Upper lobe of right lung (tissue), 1 donor: ENCODE measurements at regions not wholly inside any gene's neighbourhood (a gene's known extent, or its start where the extent isn't known, plus 50 kb on each side); places are given as distances from the start of the nearest gene placed in this dataset.
"Not testable (repeated sequence)": the region's sequence is repeated elsewhere in the genome, so short reads cannot be mapped to it uniquely, and the experiment has no call there.

Source experiments
- ATAC-seq: fragments of 200-7000 bp; cut with Tn5 transposase; one replicate; pipeline ENCODE4 v1.9.1; 2020; ENCODE audit warnings: mild to moderate bottlenecking, moderate library complexity
- DNase-seq: peaks from one replicate; pipeline ENCODE4 v3.0.0-alpha.2; 2020
- H3K27ac ChIP-seq: fragments of 200-600 bp; one replicate; pipeline ENCODE4 v1.8.0; 2022
- H3K27me3 ChIP-seq: fragments of 200-600 bp; one replicate; pipeline ENCODE4 v1.8.0; 2022; ENCODE audit warnings: mild to moderate bottlenecking
- H3K36me3 ChIP-seq: fragments of 200-600 bp; one replicate; pipeline ENCODE4 v1.8.0; 2022
- H3K4me1 ChIP-seq: fragments of 200-600 bp; one replicate; pipeline ENCODE4 v1.8.0; 2022
- H3K4me3 ChIP-seq: fragments of 200-600 bp; one replicate; pipeline ENCODE4 v1.8.0; 2022; ENCODE audit warnings: mild to moderate bottlenecking
- H3K9me3 ChIP-seq: fragments of 200-600 bp; one replicate; pipeline ENCODE4 v1.8.0; 2022
- intact Hi-C: fragments of 100-400 bp; cut with DNase I; formaldehyde crosslinking; loops from one replicate; pipeline ENCODE4 v1.11.0; 2022
- TF ChIP-seq, protein P1 (sequence below): fragments of 200-600 bp; IDR thresholded peaks from one replicate; pipeline ENCODE4 v1.8.0; 2022; ENCODE audit warnings: antibody characterized with exemption
- donor health status: DM: no; HTN: yes; CAD: no; lungs with severe emphysema.

DNA sequence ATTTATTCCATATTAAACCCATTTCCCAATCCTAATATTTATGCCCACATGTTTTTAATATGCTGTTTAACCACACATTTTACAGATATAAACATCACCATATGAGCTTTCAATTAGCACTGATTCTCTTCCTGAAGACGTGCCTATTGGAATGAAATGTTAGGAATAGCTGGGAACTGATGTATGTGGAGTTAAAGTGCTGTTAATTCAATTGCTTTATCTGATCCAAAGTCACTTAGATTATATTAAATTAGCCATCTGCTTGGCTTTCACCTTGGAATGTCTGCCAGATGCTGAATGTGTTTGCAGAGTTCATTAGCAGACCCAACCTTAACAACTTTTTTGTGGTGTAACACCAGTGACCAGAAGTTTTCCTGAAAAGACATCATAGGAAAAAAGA, 942.9 kb upstream of the KLHL29 start:
- H3K27ac ChIP-seq, result no peak overlapping the region
- intact Hi-C loops, result no loop called here
- DNase-seq (no peak), ATAC-seq (no peak)
- TF ChIP-seq, protein P1, sequence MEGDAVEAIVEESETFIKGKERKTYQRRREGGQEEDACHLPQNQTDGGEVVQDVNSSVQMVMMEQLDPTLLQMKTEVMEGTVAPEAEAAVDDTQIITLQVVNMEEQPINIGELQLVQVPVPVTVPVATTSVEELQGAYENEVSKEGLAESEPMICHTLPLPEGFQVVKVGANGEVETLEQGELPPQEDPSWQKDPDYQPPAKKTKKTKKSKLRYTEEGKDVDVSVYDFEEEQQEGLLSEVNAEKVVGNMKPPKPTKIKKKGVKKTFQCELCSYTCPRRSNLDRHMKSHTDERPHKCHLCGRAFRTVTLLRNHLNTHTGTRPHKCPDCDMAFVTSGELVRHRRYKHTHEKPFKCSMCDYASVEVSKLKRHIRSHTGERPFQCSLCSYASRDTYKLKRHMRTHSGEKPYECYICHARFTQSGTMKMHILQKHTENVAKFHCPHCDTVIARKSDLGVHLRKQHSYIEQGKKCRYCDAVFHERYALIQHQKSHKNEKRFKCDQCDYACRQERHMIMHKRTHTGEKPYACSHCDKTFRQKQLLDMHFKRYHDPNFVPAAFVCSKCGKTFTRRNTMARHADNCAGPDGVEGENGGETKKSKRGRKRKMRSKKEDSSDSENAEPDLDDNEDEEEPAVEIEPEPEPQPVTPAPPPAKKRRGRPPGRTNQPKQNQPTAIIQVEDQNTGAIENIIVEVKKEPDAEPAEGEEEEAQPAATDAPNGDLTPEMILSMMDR, result no peak
- no peaks in the 10 kb centered on the region for H3K9me3 ChIP-seq
- no peaks in the 10 kb centered on the region for H3K36me3 ChIP-seq
- no peak overlapping the region for H3K4me3 ChIP-seq
- no peaks in the 10 kb centered on the region for H3K4me1 ChIP-seq
- H3K27me3 ChIP-seq, result no peaks in the 10 kb centered on the region

DNA sequence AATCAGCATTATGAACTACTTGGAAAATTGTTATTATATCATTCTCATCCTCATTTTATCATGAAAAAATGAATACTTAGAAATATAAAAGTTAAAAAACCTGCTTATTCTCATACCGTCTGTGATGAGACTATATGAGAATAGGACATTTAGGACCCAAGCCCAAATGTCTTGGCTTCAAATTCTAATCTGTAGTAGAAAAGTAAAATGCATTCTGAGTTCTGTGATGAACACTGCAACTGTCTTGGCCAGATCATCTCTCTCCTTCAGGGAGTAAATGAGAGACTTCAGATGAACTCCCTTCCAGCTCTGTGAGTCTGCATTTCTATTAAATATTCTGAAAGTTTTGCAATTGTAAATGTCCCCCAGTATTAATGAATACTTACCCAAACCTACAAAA, 940.7 kb upstream of the KLHL29 start:
- Histone ChIP-seq H3K27ac (no peak overlapping the region), H3K4me1 (no peaks in the 10 kb centered on the region), H3K36me3 (no peaks in the 10 kb centered on the region), H3K27me3 (no peaks in the 10 kb centered on the region), H3K4me3 (no peak overlapping the region), H3K9me3 (no peaks in the 10 kb centered on the region)
- ATAC-seq (no peak), DNase-seq (no peak)
- intact Hi-C loops, result no loop called here
- TF ChIP-seq, protein P1, result no peak

DNA sequence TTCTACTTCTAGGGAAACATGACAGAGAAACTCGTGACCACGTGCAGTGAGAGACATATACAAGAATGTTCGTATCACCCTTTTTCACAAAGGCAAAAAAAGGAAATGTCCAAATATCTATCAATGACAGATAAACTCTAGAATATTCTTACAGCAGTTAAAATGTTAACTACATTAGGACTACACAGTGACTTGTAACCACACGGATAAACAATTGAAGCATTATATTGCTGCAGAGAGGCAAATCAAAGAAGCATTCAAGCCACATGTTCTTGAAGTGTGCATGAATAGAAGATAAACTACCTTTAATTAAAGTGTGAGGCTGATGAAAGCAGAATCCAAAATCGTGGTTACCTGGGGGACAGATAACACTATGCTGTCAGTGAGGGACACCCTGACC, 935.3 kb upstream of the KLHL29 start:
- Histone ChIP-seq H3K27me3 (no peaks in the 10 kb centered on the region), H3K9me3 (no peaks in the 10 kb centered on the region), H3K4me1 (no peaks in the 10 kb centered on the region), H3K27ac (no peak overlapping the region), H3K36me3 (no peaks in the 10 kb centered on the region), H3K4me3 (no peak overlapping the region)
- intact Hi-C loops, result no loop called here
- ATAC-seq (no peak), DNase-seq (no peak)
- TF ChIP-seq, protein P1, result no peak

DNA sequence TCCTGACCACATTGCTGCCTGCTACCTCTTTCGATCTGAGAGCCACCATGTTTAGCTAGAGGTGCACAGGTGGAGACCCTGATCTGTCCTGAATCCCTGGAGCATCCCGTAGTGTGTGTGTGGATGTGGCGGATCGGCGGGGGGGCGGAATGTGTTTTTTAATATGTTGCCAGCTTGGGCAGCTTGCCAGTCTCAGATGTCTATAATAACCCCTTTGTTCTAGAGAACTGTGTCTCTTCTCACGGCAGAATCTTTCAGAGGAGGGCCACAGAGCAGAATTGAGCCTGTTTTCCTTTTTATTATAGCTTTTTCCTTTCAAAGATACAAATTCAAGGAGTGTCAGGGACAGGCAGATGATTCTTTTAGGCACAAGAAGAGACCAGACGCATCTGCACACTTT, 934.1 kb upstream of the KLHL29 start:
- H3K27ac ChIP-seq, result no peak overlapping the region
- no peaks in the 10 kb centered on the region for H3K9me3 ChIP-seq
- TF ChIP-seq, protein P1, result no peak
- no peaks in the 10 kb centered on the region for H3K36me3 ChIP-seq
- no peaks in the 10 kb centered on the region for H3K4me1 ChIP-seq
- DNase-seq (no peak), ATAC-seq (no peak)
- H3K27me3 ChIP-seq, result no peaks in the 10 kb centered on the region
- intact Hi-C loops, result no loop called here
- H3K4me3 ChIP-seq, result no peak overlapping the region

DNA sequence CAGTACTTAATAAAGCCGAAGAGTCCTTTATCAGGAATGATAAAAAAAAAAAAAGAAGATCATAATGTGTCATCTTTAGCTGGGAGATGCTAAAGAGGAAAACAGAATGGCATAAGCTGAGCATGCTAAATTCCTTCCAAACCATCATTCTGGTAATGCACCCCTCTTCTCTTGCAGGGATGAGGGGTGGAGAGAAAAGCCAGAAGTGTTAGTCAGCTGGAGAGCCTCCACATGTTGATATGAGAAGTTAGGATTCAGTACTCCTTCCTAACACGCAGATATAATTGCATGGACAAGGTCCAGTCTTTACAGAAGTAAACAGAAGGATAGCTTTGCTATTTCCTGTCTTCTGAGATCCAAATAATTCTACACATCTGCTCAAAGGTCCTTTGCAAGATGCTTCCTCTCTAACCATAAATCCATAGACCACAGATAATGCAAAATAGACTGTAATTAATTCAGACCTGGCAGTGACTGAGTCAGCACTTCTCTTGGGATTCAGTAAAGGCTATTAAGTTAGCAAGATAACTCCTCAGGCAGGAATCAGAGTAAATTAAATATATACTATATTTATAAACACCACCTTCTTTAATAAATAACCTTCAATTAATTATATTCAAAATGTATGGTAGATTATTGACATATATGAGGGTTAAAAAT, 930.0 kb upstream of the KLHL29 start:
- no peak overlapping the region for H3K27ac ChIP-seq
- TF ChIP-seq, protein P1, result no peak
- no peaks in the 10 kb centered on the region for H3K9me3 ChIP-seq
- no peaks in the 10 kb centered on the region for H3K4me1 ChIP-seq
- DNase-seq, result no peak
- no peak for ATAC-seq
- H3K27me3 ChIP-seq, result no peaks in the 10 kb centered on the region
- no peaks in the 10 kb centered on the region for H3K36me3 ChIP-seq
- intact Hi-C loops, result no loop called here
- no peak overlapping the region for H3K4me3 ChIP-seq

DNA sequence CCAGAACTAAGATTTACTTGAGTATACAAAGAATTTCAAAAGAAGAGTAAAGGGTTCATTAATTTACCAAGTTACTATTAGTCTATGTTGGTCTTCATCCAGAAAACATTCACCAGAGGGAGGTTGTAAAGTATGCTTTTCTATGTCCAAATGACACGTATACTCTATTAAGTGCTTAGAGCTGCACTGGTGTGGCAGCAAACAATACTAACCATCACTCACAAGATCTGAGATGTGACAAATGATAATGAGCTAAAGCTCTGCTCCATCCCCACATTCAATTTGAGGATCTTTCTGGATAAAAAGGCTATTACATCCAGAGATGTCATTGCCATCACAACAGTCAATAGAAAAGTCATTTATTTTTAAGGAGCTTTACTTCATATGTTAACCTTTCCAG, 926.5 kb upstream of the KLHL29 start:
- no peak for DNase-seq
- no peak for ATAC-seq
- no peaks in the 10 kb centered on the region for H3K36me3 ChIP-seq
- H3K4me1 ChIP-seq, result no peaks in the 10 kb centered on the region
- intact Hi-C loops, result no loop called here
- no peak overlapping the region for H3K27ac ChIP-seq
- no peak overlapping the region for H3K4me3 ChIP-seq
- TF ChIP-seq, protein P1, result no peak
- no peaks in the 10 kb centered on the region for H3K9me3 ChIP-seq
- H3K27me3 ChIP-seq, result no peaks in the 10 kb centered on the region

DNA sequence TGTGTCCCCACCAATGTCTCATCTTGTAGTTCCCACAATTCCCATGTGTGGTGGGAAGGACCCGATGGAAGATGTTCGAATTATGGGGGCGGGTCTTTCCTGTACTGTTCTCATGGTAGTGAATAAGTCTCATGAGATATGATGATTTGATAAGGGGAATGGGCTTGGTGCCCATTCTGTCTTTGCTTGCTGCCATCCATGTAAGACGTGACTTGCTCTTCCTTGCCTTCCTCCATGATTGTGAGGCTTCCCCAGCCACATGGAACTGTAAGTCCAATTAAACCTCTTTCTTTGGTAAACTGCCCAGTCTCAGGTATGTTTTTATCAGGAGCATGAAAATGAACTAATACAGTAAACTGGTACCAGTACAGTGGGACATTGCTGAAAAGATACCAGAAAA, 909.9 kb upstream of the KLHL29 start:
- DNase-seq, ATAC-seq, H3K27me3 ChIP-seq, H3K36me3 ChIP-seq, H3K4me1 ChIP-seq, H3K9me3 ChIP-seq, H3K4me3 ChIP-seq, H3K27ac ChIP-seq, intact Hi-C loops: not testable (repeated sequence)
